ENCODE measurements at regions not wholly inside any gene's neighbourhood (a gene's known extent, or its start where the extent isn't known, plus 50 kb on each side); places are given as distances from the start of the nearest gene placed in this dataset.

DNA sequence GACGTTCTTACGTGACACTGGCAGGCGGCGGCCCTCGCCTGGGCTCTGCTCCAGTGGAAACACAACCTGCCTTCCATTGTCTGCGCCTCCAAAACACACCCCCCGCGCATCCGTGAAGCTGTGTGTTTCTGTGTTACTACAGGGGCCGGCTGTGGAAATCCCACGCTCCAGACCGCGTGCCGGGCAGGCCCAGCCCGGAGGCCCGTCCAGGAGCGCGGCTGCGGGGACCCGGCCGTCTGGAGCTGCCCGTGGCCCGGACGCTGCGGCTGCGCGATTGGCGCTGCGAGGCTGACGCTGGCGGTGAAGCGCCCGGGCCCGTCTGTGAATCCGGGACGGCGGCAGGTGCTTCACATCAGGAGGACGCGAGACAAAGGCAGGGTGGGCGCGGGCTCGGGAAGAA lies 670.3 kb upstream of the SALL3 start:
- H3K36me3 ChIP-seq = no peaks in the 10 kb centered on the region
- TF ChIP-seq, protein P1, sequence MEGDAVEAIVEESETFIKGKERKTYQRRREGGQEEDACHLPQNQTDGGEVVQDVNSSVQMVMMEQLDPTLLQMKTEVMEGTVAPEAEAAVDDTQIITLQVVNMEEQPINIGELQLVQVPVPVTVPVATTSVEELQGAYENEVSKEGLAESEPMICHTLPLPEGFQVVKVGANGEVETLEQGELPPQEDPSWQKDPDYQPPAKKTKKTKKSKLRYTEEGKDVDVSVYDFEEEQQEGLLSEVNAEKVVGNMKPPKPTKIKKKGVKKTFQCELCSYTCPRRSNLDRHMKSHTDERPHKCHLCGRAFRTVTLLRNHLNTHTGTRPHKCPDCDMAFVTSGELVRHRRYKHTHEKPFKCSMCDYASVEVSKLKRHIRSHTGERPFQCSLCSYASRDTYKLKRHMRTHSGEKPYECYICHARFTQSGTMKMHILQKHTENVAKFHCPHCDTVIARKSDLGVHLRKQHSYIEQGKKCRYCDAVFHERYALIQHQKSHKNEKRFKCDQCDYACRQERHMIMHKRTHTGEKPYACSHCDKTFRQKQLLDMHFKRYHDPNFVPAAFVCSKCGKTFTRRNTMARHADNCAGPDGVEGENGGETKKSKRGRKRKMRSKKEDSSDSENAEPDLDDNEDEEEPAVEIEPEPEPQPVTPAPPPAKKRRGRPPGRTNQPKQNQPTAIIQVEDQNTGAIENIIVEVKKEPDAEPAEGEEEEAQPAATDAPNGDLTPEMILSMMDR (IDR thresholded peaks at IDR 0.05) = no peak
- TF ChIP-seq POLR2A (IDR thresholded peaks at IDR 0.05) = no peak
- 65 to 79% (median 75%) methylated on average over 35 to 42 of the region's 42 CpGs for WGBS, 4 donors
- H3K4me1 ChIP-seq = peaks cover 0 to 2% (median 0%) of the 10 kb centered on the region in 12 donors
- H3K27ac ChIP-seq = no peak overlapping the region
- ATAC-seq (no peak), DNase-seq (no peak)
- intact Hi-C loops (cut with DNase I) = no loop called here
- H3K9me3 ChIP-seq = no peaks in the 10 kb centered on the region
- H3K4me3 ChIP-seq = no peak overlapping the region
- H3K27me3 ChIP-seq = peaks cover 0 to 6% (median 0%) of the 10 kb centered on the region in 9 donors

DNA sequence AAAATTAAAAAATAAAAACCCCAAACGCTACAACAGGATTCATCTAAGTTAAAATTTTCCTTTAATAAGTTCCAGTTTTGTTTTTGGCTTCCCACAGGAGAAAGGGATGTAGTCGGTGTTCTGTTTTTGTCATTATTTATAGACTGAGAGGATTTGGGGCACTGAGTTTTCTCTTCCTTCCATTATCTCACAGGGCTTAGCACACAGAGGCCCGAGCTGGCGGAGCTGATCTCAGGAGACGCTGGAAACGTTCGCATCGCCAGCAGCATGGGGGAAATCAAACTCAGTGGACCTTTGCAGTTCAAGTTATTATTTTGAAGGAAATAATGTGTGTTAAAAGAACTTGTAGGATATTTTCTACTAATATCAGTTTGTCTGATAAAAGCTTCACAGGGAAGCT lies 669.7 kb upstream of the SALL3 start:
- intact Hi-C loops (cut with DNase I) = no loop called here

DNA sequence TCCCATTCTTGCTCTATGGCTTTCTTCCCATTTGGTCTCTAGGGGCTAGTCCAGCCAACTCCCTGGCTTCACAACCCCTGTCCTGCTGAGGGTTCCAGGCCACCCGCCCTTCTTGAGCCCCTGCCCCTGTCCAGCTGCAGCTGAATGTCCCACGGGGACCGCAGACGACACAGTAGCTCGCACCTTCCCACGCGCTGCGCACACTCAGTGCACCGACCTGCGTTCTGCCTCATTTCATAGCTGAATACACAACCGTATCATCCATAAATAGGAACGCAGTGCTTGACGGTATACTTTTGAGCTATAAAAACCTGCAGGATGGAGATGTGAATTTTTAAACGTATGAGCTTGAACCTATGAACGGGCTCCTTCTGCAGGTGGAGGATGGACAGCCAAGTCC lies 660.4 kb upstream of the SALL3 start:
- Histone ChIP-seq H3K9me3 (no peaks in the 10 kb centered on the region), H3K27me3 (peaks cover 0 to 6% (median 0%) of the 10 kb centered on the region in 9 donors), H3K36me3 (no peaks in the 10 kb centered on the region), H3K27ac (no peak overlapping the region), H3K4me1 (no peaks in the 10 kb centered on the region), H3K4me3 (no peak overlapping the region)
- WGBS, 4 donors = 85 to 88% (median 87%) methylated on average over 15 of the region's 15 CpGs
- intact Hi-C loops (cut with DNase I) = no loop called here
- no peak for ATAC-seq
- no peak for TF ChIP-seq POLR2A (IDR thresholded peaks at IDR 0.05)
- TF ChIP-seq, protein P1 (IDR thresholded peaks at IDR 0.05) = no peak
- DNase-seq = no peak

More for the DNA sequence above, 669.7 kb upstream of the SALL3 start:
- Histone ChIP-seq H3K9me3 (no peaks in the 10 kb centered on the region), H3K36me3 (no peaks in the 10 kb centered on the region), H3K4me1 (no peaks in the 10 kb centered on the region), H3K4me3 (no peak overlapping the region), H3K27ac (no peak overlapping the region), H3K27me3 (peaks cover 0 to 6% (median 0%) of the 10 kb centered on the region in 9 donors)
- TF ChIP-seq, protein P1 (IDR thresholded peaks at IDR 0.05) = no peak
- no peak for TF ChIP-seq POLR2A (IDR thresholded peaks at IDR 0.05)
- ATAC-seq = no peak
- 40 to 47% (median 43%) methylated on average over 8 of the region's 8 CpGs for WGBS, 4 donors
- DNase-seq = no peak

DNA sequence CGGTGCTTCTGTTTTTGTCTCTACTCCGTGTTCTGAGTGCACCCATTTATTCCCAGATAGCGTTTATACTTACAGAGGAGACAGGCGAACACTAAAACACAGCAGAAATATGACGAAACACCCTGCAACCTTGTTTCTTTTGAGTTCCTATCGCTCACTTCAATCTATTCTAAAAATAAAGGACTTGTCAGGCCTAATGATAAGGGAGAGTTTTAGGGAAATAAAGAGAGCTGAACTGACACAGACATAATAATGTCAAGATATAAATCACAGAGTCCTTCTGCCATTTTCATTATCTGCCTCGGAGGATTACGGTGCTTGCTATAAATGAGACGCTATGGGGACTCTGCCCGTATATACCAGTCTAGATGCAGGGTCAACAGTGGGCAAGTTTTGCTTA lies 659.7 kb upstream of the SALL3 start:
- no peaks in the 10 kb centered on the region for H3K9me3 ChIP-seq
- ATAC-seq (no peak), DNase-seq (no peak)
- 75 to 84% (median 83%) methylated on average over 10 of the region's 10 CpGs for WGBS, 4 donors
- H3K36me3 ChIP-seq = no peaks in the 10 kb centered on the region
- no peaks in the 10 kb centered on the region for H3K4me1 ChIP-seq
- peaks cover 0 to 6% (median 0%) of the 10 kb centered on the region in 9 donors for H3K27me3 ChIP-seq
- no peak overlapping the region for H3K4me3 ChIP-seq
- no peak overlapping the region for H3K27ac ChIP-seq
- intact Hi-C loops (cut with DNase I) = no loop called here
- TF ChIP-seq, protein P1 (IDR thresholded peaks at IDR 0.05) = no peak
- no peak for TF ChIP-seq POLR2A (IDR thresholded peaks at IDR 0.05)

Measured in heart left ventricle (tissue), 16 donors.